HCT116 (cell line): ENCODE measurements at regions not wholly inside any gene's neighbourhood (a gene's known extent, or its start where the extent isn't known, plus 50 kb on each side); places are given as distances from the start of the nearest gene placed in this dataset.

Experiments
- ATAC-seq: fragments of 200-7000 bp; cut with Tn5 transposase; 2 replicates; pipeline ENCODE4 v1.9.1; 2020; ENCODE audit warnings: mild to moderate bottlenecking, moderate library complexity
- BruUV-seq: library from RNA; stranded (reverse); fragments of 400-500 nt; replicated peaks from 2 replicates; lab custom pipeline; 2021; lab: Mats Ljungman, UMichigan
- CTCF ChIA-PET: fragments of 300-600 bp; sonication (Branson Sonifier 250); formaldehyde crosslinking; loops from one replicate; lab custom pipeline; 2021; ENCODE audit warnings: antibody characterized with exemption; lab: Charles Lee
- POLR2A ChIA-PET: fragments of 300-600, 350-600 bp; sonication (Branson Sonifier 250); formaldehyde crosslinking; loops from one replicate; lab custom pipeline; 2021; ENCODE audit warnings: antibody characterized with exemption; lab: Charles Lee
- RAD21 ChIA-PET, 2 experiments: fragments of 300-600 bp; sonication (Branson Sonifier 250); formaldehyde crosslinking; loops; one replicate each; lab custom pipeline; 2023; ENCODE audit warnings: low total read pairs in 2 of 2; ENCODE audit not compliant: uncharacterized antibody in 2 of 2, unreplicated experiment in 2 of 2, low non-redundant PET in 1 of 2; lab: Charles Lee
- DNase-seq: peaks from one replicate; pipeline ENCODE4 v3.0.0-alpha.2; 2010; ENCODE audit warnings: low read depth, low spot score
- H2AFZ ChIP-seq: fragments of 200-600 bp; shearing (Covaris generic), sonication (generic); 2 replicates; pipeline ENCODE4 v1.6.1; 2017; ENCODE audit warnings: low read depth, mixed run types, mixed read lengths, antibody characterized with exemption, low read length; ENCODE audit not compliant: poor library complexity, severe bottlenecking
- H3K27ac ChIP-seq: 2 replicates; pipeline ENCODE4 v1.5.1; 2012; ENCODE audit warnings: low read depth, low read length
- H3K27me3 ChIP-seq: fragments of 200-600 bp; sonication (generic); 2 replicates; pipeline ENCODE4 v1.6.1; 2016; ENCODE audit warnings: mixed run types, low read length, mixed read lengths; ENCODE audit not compliant: insufficient read depth
- H3K36me3 ChIP-seq, 2 experiments: fragments of 200-500 bp in 1 of 2; fragments of 200-600 bp in 1 of 2; sonication (Bioruptor generic) in 1 of 2; sonication (generic) in 1 of 2; 2 replicates each; pipeline versions ENCODE4 v1.5.1 to v1.6.1; 2014 to 2016; ENCODE audit warnings: low read length in 2 of 2, inconsistent platforms in 1 of 2, mixed read lengths in 1 of 2, mixed run types in 1 of 2; ENCODE audit not compliant: insufficient read depth in 2 of 2, control insufficient read depth in 1 of 2
- H3K4me1 ChIP-seq, 2 experiments: fragments of 200-600 bp in 1 of 2; sonication (generic) in 1 of 2; 2 replicates each; pipeline versions ENCODE4 v1.5.1 to v1.6.1; 2012 to 2017; ENCODE audit warnings: low read length in 2 of 2, inconsistent platforms in 1 of 2, mild to moderate bottlenecking in 1 of 2, mixed read lengths in 1 of 2, mixed run types in 1 of 2, moderate library complexity in 1 of 2; ENCODE audit not compliant: insufficient read depth in 2 of 2, control insufficient read depth in 1 of 2
- H3K4me2 ChIP-seq: fragments of 200-600 bp; sonication (generic); 2 replicates; pipeline ENCODE4 v1.6.1; 2017; ENCODE audit warnings: mixed run types, low read length, mixed read lengths
- H3K4me3 ChIP-seq, 2 experiments: fragments of 200-600 bp in 1 of 2; sonication (generic) in 1 of 2; replicated peaks in 1 of 2; 2 replicates each; pipeline ENCODE4 v1.5.1; 2011 to 2016; ENCODE audit warnings: low read length in 2 of 2, control low read depth in 1 of 2, low read depth in 1 of 2, mild to moderate bottlenecking in 1 of 2, mixed read lengths in 1 of 2, mixed run types in 1 of 2
- H3K79me2 ChIP-seq: fragments of 200-600 bp; sonication (generic); 2 replicates; pipeline ENCODE4 v1.6.1; 2017; ENCODE audit warnings: mild to moderate bottlenecking, mixed run types, low read length, moderate library complexity, mixed read lengths; ENCODE audit not compliant: insufficient read depth
- H3K9ac ChIP-seq: fragments of 200-600 bp; sonication (generic); 2 replicates; pipeline ENCODE4 v1.6.1; 2016; ENCODE audit warnings: low read length, mixed read lengths
- H3K9me2 ChIP-seq: fragments of 200-600 bp; sonication (generic), shearing (Covaris generic); 2 replicates; pipeline ENCODE4 v1.6.1; 2017; ENCODE audit warnings: mixed run types, mild to moderate bottlenecking, moderate library complexity; ENCODE audit not compliant: insufficient read depth
- H3K9me3 ChIP-seq, 2 experiments: fragments of 200-500 bp in 1 of 2; fragments of 200-600 bp in 1 of 2; sonication (Bioruptor generic) in 1 of 2; sonication (generic) in 1 of 2; 2 replicates each; pipeline ENCODE4 v1.6.1; 2014 to 2017; ENCODE audit warnings: low read length in 2 of 2, mixed read lengths in 2 of 2, inconsistent platforms in 1 of 2, low read depth in 1 of 2, mild to moderate bottlenecking in 1 of 2, mixed run types in 1 of 2, moderate library complexity in 1 of 2; ENCODE audit not compliant: control insufficient read depth in 1 of 2, insufficient read depth in 1 of 2
- H4K20me1 ChIP-seq: fragments of 200-600 bp; sonication (generic), shearing (Covaris generic); 2 replicates; pipeline ENCODE4 v1.6.1; 2017; ENCODE audit warnings: mixed run types, mild to moderate bottlenecking, moderate library complexity; ENCODE audit not compliant: insufficient read depth
- CBX3 ChIP-seq: IDR thresholded peaks from 2 replicates; pipeline ENCODE4 v1.6.1; 2012; ENCODE audit warnings: low read depth
- CEBPB ChIP-seq: IDR thresholded peaks from 2 replicates; pipeline ENCODE4 v1.6.1; 2012; ENCODE audit warnings: low read depth
- EGR1 ChIP-seq: IDR thresholded peaks from 2 replicates; pipeline ENCODE4 v1.6.1; 2012; ENCODE audit warnings: low read depth
- ELF1 ChIP-seq: IDR thresholded peaks from 2 replicates; pipeline ENCODE4 v1.6.1; 2012; ENCODE audit warnings: low read depth, borderline replicate concordance
- EZH2 ChIP-seq: fragments of 200-600 bp; sonication (generic); IDR thresholded peaks from 2 replicates; pipeline ENCODE4 v1.6.1; 2017; ENCODE audit warnings: antibody characterized with exemption, mixed run types
- EZH2phosphoT487 ChIP-seq: fragments of 200-600 bp; IDR thresholded peaks from 2 replicates; pipeline ENCODE4 v1.6.1; 2018; ENCODE audit warnings: antibody characterized with exemption, borderline replicate concordance
- JUND ChIP-seq: IDR thresholded peaks from 2 replicates; pipeline ENCODE4 v1.6.1; 2012
- POLR2A ChIP-seq: IDR thresholded peaks from 2 replicates; pipeline ENCODE4 v1.7.0; 2011; ENCODE audit warnings: borderline replicate concordance; ENCODE audit not compliant: insufficient read depth, insufficient read length; ENCODE audit errors: extremely low read depth
- POLR2AphosphoS5 ChIP-seq: IDR thresholded peaks from 2 replicates; pipeline ENCODE4 v1.6.1; 2011; ENCODE audit warnings: mild to moderate bottlenecking, low read depth, low read length, moderate library complexity
- RAD21 ChIP-seq: IDR thresholded peaks from 2 replicates; pipeline ENCODE4 v1.6.1; 2012; ENCODE audit warnings: low read depth, mild to moderate bottlenecking
- SP1 ChIP-seq: IDR thresholded peaks from 2 replicates; pipeline ENCODE4 v1.6.1; 2012; ENCODE audit warnings: low read depth
- SRF ChIP-seq: IDR thresholded peaks from 2 replicates; pipeline ENCODE4 v1.6.1; 2012; ENCODE audit warnings: low read depth
- TCF7L2 ChIP-seq: IDR thresholded peaks from 2 replicates; pipeline ENCODE4 v1.7.0; 2011; ENCODE audit warnings: borderline replicate concordance, inconsistent platforms; ENCODE audit not compliant: insufficient read depth, insufficient read length; ENCODE audit errors: extremely low read depth
- YY1 ChIP-seq: IDR thresholded peaks from 2 replicates; pipeline ENCODE4 v1.6.1; 2011; ENCODE audit warnings: low read length, low read depth, moderate library complexity, mild to moderate bottlenecking; ENCODE audit not compliant: insufficient replicate concordance; ENCODE audit errors: extremely low read depth
- ZFX ChIP-seq: fragments of 450-650 bp; IDR thresholded peaks from 2 replicates; pipeline ENCODE4 v1.6.1; 2017
- ZNF274 ChIP-seq: fragments of 200-500 bp; sonication (Bioruptor generic); IDR thresholded peaks from 2 replicates; pipeline ENCODE4 v1.6.1; 2014; ENCODE audit warnings: mild to moderate bottlenecking, low read depth, low read length, inconsistent platforms
- intact Hi-C: fragments of 100-400 bp; cut with micrococcal nuclease; formaldehyde crosslinking; loops from 2 replicates; pipeline ENCODE4 v1.10.0; 2022
- TF ChIP-seq, protein P1 (sequence below): IDR thresholded peaks from 2 replicates; pipeline ENCODE4 v1.6.1; 2011; ENCODE audit warnings: mild to moderate bottlenecking, low read length, moderate library complexity; ENCODE audit not compliant: insufficient replicate concordance; ENCODE audit errors: extremely low read depth
- TF ChIP-seq, protein P2 (sequence below): IDR thresholded peaks from 2 replicates; pipeline ENCODE4 v1.6.1; 2012; ENCODE audit warnings: low read depth
- TF ChIP-seq, protein P3 (sequence below): IDR thresholded peaks from 2 replicates; pipeline ENCODE4 v1.6.1; 2012
- TF ChIP-seq, protein P4 (sequence below): IDR thresholded peaks from 2 replicates; pipeline ENCODE4 v1.6.1; 2012

DNA sequence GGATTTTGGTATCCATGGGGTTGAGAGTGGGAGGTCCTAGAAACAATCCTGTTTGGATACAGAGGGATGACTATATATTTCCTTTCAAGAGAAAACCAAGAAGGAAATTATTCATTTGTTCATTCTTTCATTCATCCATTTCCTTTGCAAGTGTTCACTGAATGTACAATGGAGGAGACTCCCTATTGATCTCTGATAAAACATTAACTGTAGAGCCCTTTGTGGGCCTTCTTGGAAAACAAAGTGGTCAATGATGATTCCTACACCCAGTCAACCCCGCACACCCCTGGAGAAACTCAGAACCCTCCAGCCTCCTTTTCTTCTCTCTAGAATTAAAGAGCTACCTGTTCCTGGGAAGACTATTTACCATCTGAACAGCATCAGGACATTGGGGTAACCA is 247.3 kb downstream of the AUH start (continued):
- TF ChIP-seq ZFX: no peak

GRCh38 chr9:91116211-91116610 is 245.5 kb downstream of the AUH start:
- no peak overlapping the region for H3K4me2 ChIP-seq
- no TSS peak for BruUV-seq
- H2AFZ ChIP-seq: no peak overlapping the region
- H3K4me1 ChIP-seq: peaks cover 20 to 27% of the 10 kb centered on the region in 2 experiments
- no peak overlapping the region for H3K27ac ChIP-seq
- ChIA-PET RAD21 (no interaction called here), CTCF (no interaction called here), POLR2A (no interaction called here)
- intact Hi-C loops: no loop called here
- H3K9me2 ChIP-seq: no peaks in the 10 kb centered on the region
- no peaks in the 10 kb centered on the region for H3K36me3 ChIP-seq
- H3K27me3 ChIP-seq: no peaks in the 10 kb centered on the region
- no peak for ATAC-seq
- no peak overlapping the region for H3K4me3 ChIP-seq
- H4K20me1 ChIP-seq: no peaks in the 10 kb centered on the region
- TF ChIP-seq JUND: no peak
- TF ChIP-seq SRF: no peak
- TF ChIP-seq RAD21: no peak
- TF ChIP-seq POLR2A: no peak
- no peak for TF ChIP-seq ELF1
- TF ChIP-seq, protein P1, sequence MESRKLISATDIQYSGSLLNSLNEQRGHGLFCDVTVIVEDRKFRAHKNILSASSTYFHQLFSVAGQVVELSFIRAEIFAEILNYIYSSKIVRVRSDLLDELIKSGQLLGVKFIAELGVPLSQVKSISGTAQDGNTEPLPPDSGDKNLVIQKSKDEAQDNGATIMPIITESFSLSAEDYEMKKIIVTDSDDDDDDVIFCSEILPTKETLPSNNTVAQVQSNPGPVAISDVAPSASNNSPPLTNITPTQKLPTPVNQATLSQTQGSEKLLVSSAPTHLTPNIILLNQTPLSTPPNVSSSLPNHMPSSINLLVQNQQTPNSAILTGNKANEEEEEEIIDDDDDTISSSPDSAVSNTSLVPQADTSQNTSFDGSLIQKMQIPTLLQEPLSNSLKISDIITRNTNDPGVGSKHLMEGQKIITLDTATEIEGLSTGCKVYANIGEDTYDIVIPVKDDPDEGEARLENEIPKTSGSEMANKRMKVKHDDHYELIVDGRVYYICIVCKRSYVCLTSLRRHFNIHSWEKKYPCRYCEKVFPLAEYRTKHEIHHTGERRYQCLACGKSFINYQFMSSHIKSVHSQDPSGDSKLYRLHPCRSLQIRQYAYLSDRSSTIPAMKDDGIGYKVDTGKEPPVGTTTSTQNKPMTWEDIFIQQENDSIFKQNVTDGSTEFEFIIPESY: no peak
- TF ChIP-seq CBX3: no peak
- TF ChIP-seq CEBPB: no peak
- no peak for TF ChIP-seq EGR1
- TF ChIP-seq, protein P2, sequence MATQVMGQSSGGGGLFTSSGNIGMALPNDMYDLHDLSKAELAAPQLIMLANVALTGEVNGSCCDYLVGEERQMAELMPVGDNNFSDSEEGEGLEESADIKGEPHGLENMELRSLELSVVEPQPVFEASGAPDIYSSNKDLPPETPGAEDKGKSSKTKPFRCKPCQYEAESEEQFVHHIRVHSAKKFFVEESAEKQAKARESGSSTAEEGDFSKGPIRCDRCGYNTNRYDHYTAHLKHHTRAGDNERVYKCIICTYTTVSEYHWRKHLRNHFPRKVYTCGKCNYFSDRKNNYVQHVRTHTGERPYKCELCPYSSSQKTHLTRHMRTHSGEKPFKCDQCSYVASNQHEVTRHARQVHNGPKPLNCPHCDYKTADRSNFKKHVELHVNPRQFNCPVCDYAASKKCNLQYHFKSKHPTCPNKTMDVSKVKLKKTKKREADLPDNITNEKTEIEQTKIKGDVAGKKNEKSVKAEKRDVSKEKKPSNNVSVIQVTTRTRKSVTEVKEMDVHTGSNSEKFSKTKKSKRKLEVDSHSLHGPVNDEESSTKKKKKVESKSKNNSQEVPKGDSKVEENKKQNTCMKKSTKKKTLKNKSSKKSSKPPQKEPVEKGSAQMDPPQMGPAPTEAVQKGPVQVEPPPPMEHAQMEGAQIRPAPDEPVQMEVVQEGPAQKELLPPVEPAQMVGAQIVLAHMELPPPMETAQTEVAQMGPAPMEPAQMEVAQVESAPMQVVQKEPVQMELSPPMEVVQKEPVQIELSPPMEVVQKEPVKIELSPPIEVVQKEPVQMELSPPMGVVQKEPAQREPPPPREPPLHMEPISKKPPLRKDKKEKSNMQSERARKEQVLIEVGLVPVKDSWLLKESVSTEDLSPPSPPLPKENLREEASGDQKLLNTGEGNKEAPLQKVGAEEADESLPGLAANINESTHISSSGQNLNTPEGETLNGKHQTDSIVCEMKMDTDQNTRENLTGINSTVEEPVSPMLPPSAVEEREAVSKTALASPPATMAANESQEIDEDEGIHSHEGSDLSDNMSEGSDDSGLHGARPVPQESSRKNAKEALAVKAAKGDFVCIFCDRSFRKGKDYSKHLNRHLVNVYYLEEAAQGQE: no peak
- no peak for TF ChIP-seq EZH2phosphoT487
- TF ChIP-seq ZNF274: no peak
- TF ChIP-seq EZH2: no peak
- TF ChIP-seq, protein P3, sequence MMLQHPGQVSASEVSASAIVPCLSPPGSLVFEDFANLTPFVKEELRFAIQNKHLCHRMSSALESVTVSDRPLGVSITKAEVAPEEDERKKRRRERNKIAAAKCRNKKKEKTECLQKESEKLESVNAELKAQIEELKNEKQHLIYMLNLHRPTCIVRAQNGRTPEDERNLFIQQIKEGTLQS: no peak
- TF ChIP-seq ZFX: no peak
- TF ChIP-seq, protein P4, sequence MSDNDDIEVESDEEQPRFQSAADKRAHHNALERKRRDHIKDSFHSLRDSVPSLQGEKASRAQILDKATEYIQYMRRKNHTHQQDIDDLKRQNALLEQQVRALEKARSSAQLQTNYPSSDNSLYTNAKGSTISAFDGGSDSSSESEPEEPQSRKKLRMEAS: no peak
- TF ChIP-seq TCF7L2: no peak
- no peak for TF ChIP-seq POLR2AphosphoS5
- TF ChIP-seq SP1: no peak
- no peak for TF ChIP-seq YY1
- no peak for DNase-seq
- H3K79me2 ChIP-seq: no peaks in the 10 kb centered on the region
- H3K9ac ChIP-seq: no peak overlapping the region
- H3K9me3 ChIP-seq: no peaks in the 10 kb centered on the region
